Mesenchymal stem cell (in vitro differentiated cells and primary cell): ENCODE measurements at regions not wholly inside any gene's neighbourhood (a gene's known extent, or its start where the extent isn't known, plus 50 kb on each side); places are given as distances from the start of the nearest gene placed in this dataset.

Source experiments
- DNase-seq: peaks from one replicate; pipeline ENCODE4 v3.0.0-alpha.2; 2013
- H2AFZ ChIP-seq: one replicate; pipeline ENCODE4 v1.6.1; 2013; ENCODE audit warnings: low read depth, mild to moderate bottlenecking, control low read depth, inconsistent platforms, low read length, moderate library complexity
- H2AK5ac ChIP-seq: 2 replicates; pipeline ENCODE4 v1.6.1; 2013; ENCODE audit warnings: low read length, moderate library complexity, mild to moderate bottlenecking, inconsistent platforms; ENCODE audit not compliant: severe bottlenecking
- H2BK120ac ChIP-seq: one replicate; pipeline ENCODE4 v1.6.1; 2013; ENCODE audit warnings: low read depth, mild to moderate bottlenecking, inconsistent platforms, low read length, moderate library complexity
- H2BK12ac ChIP-seq, 2 experiments: one replicate each; pipeline ENCODE4 v1.6.1; 2013; ENCODE audit warnings: inconsistent platforms in 2 of 2, low read length in 2 of 2, mild to moderate bottlenecking in 2 of 2, moderate library complexity in 2 of 2, control low read depth in 1 of 2
- H2BK15ac ChIP-seq: one replicate; pipeline ENCODE4 v1.6.1; 2013; ENCODE audit warnings: mild to moderate bottlenecking, low read depth, inconsistent platforms; ENCODE audit not compliant: poor library complexity, severe bottlenecking
- H2BK5ac ChIP-seq: 2 replicates; pipeline ENCODE4 v1.6.1; 2013; ENCODE audit warnings: low read depth, mild to moderate bottlenecking, low read length, control low read depth, inconsistent platforms; ENCODE audit not compliant: poor library complexity, severe bottlenecking
- H3K14ac ChIP-seq, 2 experiments: one replicate each; pipeline ENCODE4 v1.6.1; 2013; ENCODE audit warnings: inconsistent platforms in 2 of 2, low read length in 2 of 2, control low read depth in 1 of 2, mild to moderate bottlenecking in 1 of 2, moderate library complexity in 1 of 2
- H3K18ac ChIP-seq, 2 experiments: one replicate each; pipeline ENCODE4 v1.6.1; 2013; ENCODE audit warnings: inconsistent platforms in 2 of 2, low read length in 2 of 2, control low read depth in 1 of 2, low read depth in 1 of 2, mild to moderate bottlenecking in 1 of 2
- H3K23ac ChIP-seq, 2 experiments: one replicate each; pipeline ENCODE4 v1.6.1; 2013; ENCODE audit warnings: inconsistent platforms in 2 of 2, low read length in 2 of 2, mild to moderate bottlenecking in 2 of 2, moderate library complexity in 2 of 2, control low read depth in 1 of 2
- H3K27ac ChIP-seq: 2 replicates; pipeline ENCODE4 v1.5.1; 2013; ENCODE audit warnings: mild to moderate bottlenecking, moderate library complexity, low read length, control low read depth, inconsistent platforms; ENCODE audit not compliant: poor library complexity, severe bottlenecking
- H3K27me3 ChIP-seq, 2 experiments: 2 replicates each; pipeline versions ENCODE4 v1.6.1 to v1.7.0; 2013; ENCODE audit warnings: low read length in 2 of 2, mild to moderate bottlenecking in 2 of 2, moderate library complexity in 2 of 2, control low read depth in 1 of 2, inconsistent platforms in 1 of 2; ENCODE audit not compliant: control insufficient read depth in 1 of 2, insufficient read depth in 1 of 2
- H3K36me3 ChIP-seq, 2 experiments: 2 replicates each; pipeline versions ENCODE4 v1.6.1 to v1.7.0; 2013; ENCODE audit warnings: low read length in 2 of 2, control low read depth in 1 of 2, inconsistent platforms in 1 of 2, low read depth in 1 of 2, mild to moderate bottlenecking in 1 of 2; ENCODE audit not compliant: insufficient read depth in 2 of 2, control insufficient read depth in 1 of 2
- H3K4ac ChIP-seq, 2 experiments: one replicate each; pipeline ENCODE4 v1.6.1; 2013; ENCODE audit warnings: inconsistent platforms in 2 of 2, low read length in 2 of 2, mild to moderate bottlenecking in 2 of 2, moderate library complexity in 2 of 2, control low read depth in 1 of 2, low read depth in 1 of 2
- H3K4me1 ChIP-seq: 2 replicates; pipeline ENCODE4 v1.6.1; 2013; ENCODE audit warnings: low read depth, low read length, control low read depth; ENCODE audit not compliant: control insufficient read depth, insufficient read depth
- H3K4me2 ChIP-seq: 2 replicates; pipeline ENCODE4 v1.6.1; 2013; ENCODE audit warnings: low read length, mild to moderate bottlenecking, inconsistent platforms; ENCODE audit not compliant: poor library complexity, severe bottlenecking
- H3K4me3 ChIP-seq, 2 experiments: 2 replicates each; pipeline versions ENCODE4 v1.5.1 to v1.7.0; 2013; ENCODE audit warnings: low read length in 2 of 2, mild to moderate bottlenecking in 2 of 2, control low read depth in 1 of 2, low read depth in 1 of 2; ENCODE audit not compliant: insufficient read depth in 1 of 2
- H3K79me1 ChIP-seq: replicated peaks from 2 replicates; pipeline ENCODE4 v1.6.1; 2013; ENCODE audit warnings: mild to moderate bottlenecking, control low read depth, low read length, inconsistent platforms; ENCODE audit not compliant: poor library complexity, severe bottlenecking
- H3K9ac ChIP-seq: 2 replicates; pipeline ENCODE4 v1.7.0; 2013; ENCODE audit warnings: mild to moderate bottlenecking, low read length, moderate library complexity
- H3K9me3 ChIP-seq: 2 replicates; pipeline ENCODE4 v1.7.0; 2013; ENCODE audit warnings: mild to moderate bottlenecking, low read length; ENCODE audit not compliant: control insufficient read depth
- H4K8ac ChIP-seq: one replicate; pipeline ENCODE4 v1.6.1; 2013; ENCODE audit warnings: inconsistent platforms, mild to moderate bottlenecking, low read length, moderate library complexity
- H4K91ac ChIP-seq: one replicate; pipeline ENCODE4 v1.6.1; 2013; ENCODE audit warnings: mild to moderate bottlenecking, low read length, inconsistent platforms
- WGBS: methylation state at CpG from one replicate; pipeline ENCODE4 v1.1.7; 2013; ENCODE audit warnings: mixed read lengths; 5-methylcytosine and 5-hydroxymethylcytosine counted together

GRCh38 chr13:72230131-72230530 is 363.1 kb upstream of the DACH1 start:
- H2BK5ac ChIP-seq = no peak overlapping the region
- H2BK12ac ChIP-seq = no peak overlapping the region
- H3K14ac ChIP-seq = no peak overlapping the region
- no peak overlapping the region for H4K91ac ChIP-seq
- H2BK15ac ChIP-seq = no peak overlapping the region
- H3K4me1 ChIP-seq = no peaks in the 10 kb centered on the region
- no peak overlapping the region for H2AFZ ChIP-seq
- H3K9ac ChIP-seq = no peak overlapping the region
- no peak overlapping the region for H3K18ac ChIP-seq
- H4K8ac ChIP-seq = no peak overlapping the region
- H2AK5ac ChIP-seq = no peak overlapping the region
- H2BK120ac ChIP-seq = no peak overlapping the region
- H3K9me3 ChIP-seq = no peaks in the 10 kb centered on the region
- H3K4me3 ChIP-seq = no peak overlapping the region
- no peaks in the 10 kb centered on the region for H3K79me1 ChIP-seq
- no peaks in the 10 kb centered on the region for H3K27me3 ChIP-seq
- 100% methylated on average over 2 of the region's 3 CpGs for WGBS
- H3K23ac ChIP-seq = no peak overlapping the region
- no peak overlapping the region for H3K4me2 ChIP-seq
- no peak for DNase-seq
- no peaks in the 10 kb centered on the region for H3K36me3 ChIP-seq
- no peak overlapping the region for H3K4ac ChIP-seq
- no peak overlapping the region for H3K27ac ChIP-seq

DNA sequence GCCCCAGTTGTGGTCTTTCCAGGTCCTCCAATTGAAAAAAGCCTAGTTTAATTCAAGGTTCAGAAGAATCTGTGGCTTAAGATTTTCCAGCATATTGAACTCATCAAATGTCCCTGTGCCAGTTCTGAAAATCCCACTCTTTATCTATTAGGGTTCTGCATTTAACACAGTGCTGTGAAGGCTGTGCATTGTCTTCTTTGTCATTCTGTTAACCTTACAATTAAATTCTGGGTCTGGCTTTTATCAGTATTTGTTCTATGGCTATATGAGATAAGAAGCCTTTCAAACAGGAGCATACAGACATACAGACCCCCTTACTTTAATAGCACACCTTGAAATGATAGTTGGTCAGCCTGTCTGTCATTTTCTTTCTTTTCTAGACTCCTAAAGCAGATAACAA is 362.1 kb upstream of the DACH1 start:
- H4K8ac ChIP-seq = no peak overlapping the region
- no peaks in the 10 kb centered on the region for H3K27me3 ChIP-seq
- H3K4me2 ChIP-seq = no peak overlapping the region
- no peak overlapping the region for H3K18ac ChIP-seq
- no peak overlapping the region for H2BK120ac ChIP-seq
- H3K4me1 ChIP-seq = no peaks in the 10 kb centered on the region
- no peak for DNase-seq
- no peaks in the 10 kb centered on the region for H3K79me1 ChIP-seq
- no peak overlapping the region for H3K9ac ChIP-seq
- no peaks in the 10 kb centered on the region for H3K9me3 ChIP-seq
- no peak overlapping the region for H2AK5ac ChIP-seq
- H2BK12ac ChIP-seq = no peak overlapping the region
- no peak overlapping the region for H3K23ac ChIP-seq
- H3K4ac ChIP-seq = no peak overlapping the region
- H3K4me3 ChIP-seq = no peak overlapping the region
- H3K36me3 ChIP-seq = no peaks in the 10 kb centered on the region
- H3K14ac ChIP-seq = no peak overlapping the region
- H4K91ac ChIP-seq = no peak overlapping the region
- no peak overlapping the region for H2BK5ac ChIP-seq
- H2AFZ ChIP-seq = no peak overlapping the region
- no peak overlapping the region for H2BK15ac ChIP-seq
- H3K27ac ChIP-seq = no peak overlapping the region

GRCh38 chr13:72221276-72221962 is 354.4 kb upstream of the DACH1 start:
- H3K4me3 ChIP-seq = no peak overlapping the region
- no peak overlapping the region for H3K14ac ChIP-seq
- H3K23ac ChIP-seq = no peak overlapping the region
- no peaks in the 10 kb centered on the region for H3K36me3 ChIP-seq
- H3K79me1 ChIP-seq = no peaks in the 10 kb centered on the region
- H2BK5ac ChIP-seq = no peak overlapping the region
- H4K8ac ChIP-seq = no peak overlapping the region
- H3K4ac ChIP-seq = no peak overlapping the region
- H3K27me3 ChIP-seq = no peaks in the 10 kb centered on the region
- 37% methylated on average over 9 of the region's 9 CpGs for WGBS
- no peak overlapping the region for H2BK15ac ChIP-seq
- no peak overlapping the region for H3K18ac ChIP-seq
- H3K9me3 ChIP-seq = peaks cover 5% of the 10 kb centered on the region
- H3K4me1 ChIP-seq = no peaks in the 10 kb centered on the region
- peak; percentile 15 for DNase-seq
- no peak overlapping the region for H3K27ac ChIP-seq
- H2AK5ac ChIP-seq = no peak overlapping the region
- H2BK12ac ChIP-seq = no peak overlapping the region
- no peak overlapping the region for H3K4me2 ChIP-seq
- no peak overlapping the region for H4K91ac ChIP-seq
- H2BK120ac ChIP-seq = no peak overlapping the region
- H2AFZ ChIP-seq = no peak overlapping the region
- no peak overlapping the region for H3K9ac ChIP-seq

DNA sequence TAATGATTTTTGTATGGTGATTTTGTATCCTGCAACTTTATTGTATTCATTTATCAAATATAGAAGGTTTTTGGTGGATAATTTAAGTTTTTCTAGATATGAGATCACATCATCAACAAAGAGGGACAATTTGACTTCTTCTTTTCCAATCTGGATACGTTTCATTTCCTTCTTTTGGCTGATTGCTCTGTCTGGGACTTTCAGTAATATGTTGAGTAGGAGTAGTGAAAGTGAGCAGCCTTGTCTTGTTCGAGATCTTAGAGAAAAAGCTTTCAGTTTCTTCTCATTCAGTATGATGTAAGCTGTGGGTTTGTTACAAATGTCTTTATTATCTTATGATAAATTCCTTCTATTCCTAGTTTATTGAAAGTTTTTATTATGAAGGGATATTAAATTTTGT is 352.0 kb upstream of the DACH1 start:
- WGBS = 80% methylated on average over 1 of the region's 2 CpGs
- Histone ChIP-seq H2AFZ (no peak overlapping the region), H3K9me3 (peaks cover 5% of the 10 kb centered on the region), H4K8ac (no peak overlapping the region), H2BK15ac (no peak overlapping the region), H3K36me3 (no peaks in the 10 kb centered on the region), H3K18ac (no peak overlapping the region), H2BK5ac (no peak overlapping the region), H3K79me1 (no peaks in the 10 kb centered on the region), H3K4me1 (no peaks in the 10 kb centered on the region), H3K27ac (no peak overlapping the region), H3K9ac (no peak overlapping the region), H2BK120ac (no peak overlapping the region), H3K14ac (no peak overlapping the region), H3K27me3 (no peaks in the 10 kb centered on the region), H3K4me3 (no peak overlapping the region), H2BK12ac (no peak overlapping the region), H3K4ac (no peak overlapping the region), H3K23ac (no peak overlapping the region), H3K4me2 (no peak overlapping the region), H2AK5ac (no peak overlapping the region), H4K91ac (no peak overlapping the region)
- no peak for DNase-seq
